ENCODE measurements at regions not wholly inside any gene's neighbourhood (a gene's known extent, or its start where the extent isn't known, plus 50 kb on each side); places are given as distances from the start of the nearest gene placed in this dataset.
"Not testable (repeated sequence)": the region's sequence is repeated elsewhere in the genome, so short reads cannot be mapped to it uniquely, and the experiment has no call there.

- no peak for DNase-seq (ENCODE audit: low spot score)
Observed at GRCh38 chr22:22697377-22698117, 53.1 kb downstream of the GGTLC2 start.

GRCh38 chr22:22698263-22698750 is 53.9 kb downstream of the GGTLC2 start:
- no peak for DNase-seq (ENCODE audit: low spot score)

GRCh38 chr22:22700631-22701030 is 56.2 kb downstream of the GGTLC2 start:
- DNase-seq (ENCODE audit: low spot score) = no peak

- DNase-seq (ENCODE audit: low spot score) = not testable (repeated sequence)
Observed at GRCh38 chr22:22701557-22701956, 57.1 kb downstream of the GGTLC2 start.

- DNase-seq (ENCODE audit: low spot score) = no peak
Observed at GRCh38 chr22:22702237-22703202, 58.1 kb downstream of the GGTLC2 start.

GRCh38 chr22:22703203-22703570 is 58.8 kb downstream of the GGTLC2 start:
- DNase-seq (ENCODE audit: low spot score) = no peak

GRCh38 chr22:22703715-22704114 is 59.3 kb downstream of the GGTLC2 start:
- no peak for DNase-seq (ENCODE audit: low spot score)

GRCh38 chr22:22704156-22704946 is 59.9 kb downstream of the GGTLC2 start:
- DNase-seq (ENCODE audit: low spot score) = no peak

GRCh38 chr22:22705328-22706100 is 61.1 kb downstream of the GGTLC2 start:
- DNase-seq (ENCODE audit: low spot score) = no peak

- no peak for DNase-seq (ENCODE audit: low spot score)
Observed at GRCh38 chr22:22706253-22706915, 62.0 kb downstream of the GGTLC2 start.

- DNase-seq (ENCODE audit: low spot score) = no peak
Observed at GRCh38 chr22:22709719-22710445, 65.5 kb downstream of the GGTLC2 start.

- peak; percentile 25 for DNase-seq (ENCODE audit: low spot score)
Observed at GRCh38 chr22:22710719-22711531, 66.5 kb downstream of the GGTLC2 start.

- DNase-seq (ENCODE audit: low spot score) = no peak
Observed at GRCh38 chr22:22711532-22711913, 67.1 kb downstream of the GGTLC2 start.

GRCh38 chr22:22712092-22712658 is 67.8 kb downstream of the GGTLC2 start:
- no peak for DNase-seq (ENCODE audit: low spot score)

GRCh38 chr22:22712666-22713365 is 68.4 kb downstream of the GGTLC2 start:
- no peak for DNase-seq (ENCODE audit: low spot score)

GRCh38 chr22:22713416-22713815 is 69.0 kb downstream of the GGTLC2 start:
- DNase-seq (ENCODE audit: low spot score) = no peak

- no peak for DNase-seq (ENCODE audit: low spot score)
Observed at GRCh38 chr22:22714600-22715335, 70.4 kb downstream of the GGTLC2 start.

Data from SK-N-DZ (cell line).